ENCODE measurements at regions not wholly inside any gene's neighbourhood (a gene's known extent, or its start where the extent isn't known, plus 50 kb on each side); places are given as distances from the start of the nearest gene placed in this dataset.

GRCh38 chr9:82073551-82074543, 85.3 kb downstream of the SPATA31D1 start:
- BruUV-seq (replicated peaks) = no TSS peak
- no peak for TF ChIP-seq FOSL1 (IDR thresholded peaks at IDR 0.05; ENCODE audit: low read depth)
- no peak for TF ChIP-seq CEBPB (IDR thresholded peaks at IDR 0.05; ENCODE audit: low read depth)
- TF ChIP-seq EZH2phosphoT487 (IDR thresholded peaks at IDR 0.05; ENCODE audit: borderline replicate concordance) = no peak
- no peak for TF ChIP-seq EGR1 (IDR thresholded peaks at IDR 0.05; ENCODE audit: low read depth)
- no peak for TF ChIP-seq POLR2AphosphoS5 (IDR thresholded peaks at IDR 0.05; ENCODE audit: low read depth, low read length)
- no peak for TF ChIP-seq JUND (IDR thresholded peaks at IDR 0.05)
- TF ChIP-seq, protein P1, sequence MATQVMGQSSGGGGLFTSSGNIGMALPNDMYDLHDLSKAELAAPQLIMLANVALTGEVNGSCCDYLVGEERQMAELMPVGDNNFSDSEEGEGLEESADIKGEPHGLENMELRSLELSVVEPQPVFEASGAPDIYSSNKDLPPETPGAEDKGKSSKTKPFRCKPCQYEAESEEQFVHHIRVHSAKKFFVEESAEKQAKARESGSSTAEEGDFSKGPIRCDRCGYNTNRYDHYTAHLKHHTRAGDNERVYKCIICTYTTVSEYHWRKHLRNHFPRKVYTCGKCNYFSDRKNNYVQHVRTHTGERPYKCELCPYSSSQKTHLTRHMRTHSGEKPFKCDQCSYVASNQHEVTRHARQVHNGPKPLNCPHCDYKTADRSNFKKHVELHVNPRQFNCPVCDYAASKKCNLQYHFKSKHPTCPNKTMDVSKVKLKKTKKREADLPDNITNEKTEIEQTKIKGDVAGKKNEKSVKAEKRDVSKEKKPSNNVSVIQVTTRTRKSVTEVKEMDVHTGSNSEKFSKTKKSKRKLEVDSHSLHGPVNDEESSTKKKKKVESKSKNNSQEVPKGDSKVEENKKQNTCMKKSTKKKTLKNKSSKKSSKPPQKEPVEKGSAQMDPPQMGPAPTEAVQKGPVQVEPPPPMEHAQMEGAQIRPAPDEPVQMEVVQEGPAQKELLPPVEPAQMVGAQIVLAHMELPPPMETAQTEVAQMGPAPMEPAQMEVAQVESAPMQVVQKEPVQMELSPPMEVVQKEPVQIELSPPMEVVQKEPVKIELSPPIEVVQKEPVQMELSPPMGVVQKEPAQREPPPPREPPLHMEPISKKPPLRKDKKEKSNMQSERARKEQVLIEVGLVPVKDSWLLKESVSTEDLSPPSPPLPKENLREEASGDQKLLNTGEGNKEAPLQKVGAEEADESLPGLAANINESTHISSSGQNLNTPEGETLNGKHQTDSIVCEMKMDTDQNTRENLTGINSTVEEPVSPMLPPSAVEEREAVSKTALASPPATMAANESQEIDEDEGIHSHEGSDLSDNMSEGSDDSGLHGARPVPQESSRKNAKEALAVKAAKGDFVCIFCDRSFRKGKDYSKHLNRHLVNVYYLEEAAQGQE (IDR thresholded peaks at IDR 0.05; ENCODE audit: low read depth) = no peak
- no peak for TF ChIP-seq TCF7L2 (IDR thresholded peaks at IDR 0.05; ENCODE audit: borderline replicate concordance, extremely low read depth, insufficient read depth, insufficient read length)
- no peak for TF ChIP-seq EZH2 (IDR thresholded peaks at IDR 0.05)
- TF ChIP-seq, protein P2, sequence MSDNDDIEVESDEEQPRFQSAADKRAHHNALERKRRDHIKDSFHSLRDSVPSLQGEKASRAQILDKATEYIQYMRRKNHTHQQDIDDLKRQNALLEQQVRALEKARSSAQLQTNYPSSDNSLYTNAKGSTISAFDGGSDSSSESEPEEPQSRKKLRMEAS (IDR thresholded peaks at IDR 0.05) = no peak
- TF ChIP-seq, protein P3, sequence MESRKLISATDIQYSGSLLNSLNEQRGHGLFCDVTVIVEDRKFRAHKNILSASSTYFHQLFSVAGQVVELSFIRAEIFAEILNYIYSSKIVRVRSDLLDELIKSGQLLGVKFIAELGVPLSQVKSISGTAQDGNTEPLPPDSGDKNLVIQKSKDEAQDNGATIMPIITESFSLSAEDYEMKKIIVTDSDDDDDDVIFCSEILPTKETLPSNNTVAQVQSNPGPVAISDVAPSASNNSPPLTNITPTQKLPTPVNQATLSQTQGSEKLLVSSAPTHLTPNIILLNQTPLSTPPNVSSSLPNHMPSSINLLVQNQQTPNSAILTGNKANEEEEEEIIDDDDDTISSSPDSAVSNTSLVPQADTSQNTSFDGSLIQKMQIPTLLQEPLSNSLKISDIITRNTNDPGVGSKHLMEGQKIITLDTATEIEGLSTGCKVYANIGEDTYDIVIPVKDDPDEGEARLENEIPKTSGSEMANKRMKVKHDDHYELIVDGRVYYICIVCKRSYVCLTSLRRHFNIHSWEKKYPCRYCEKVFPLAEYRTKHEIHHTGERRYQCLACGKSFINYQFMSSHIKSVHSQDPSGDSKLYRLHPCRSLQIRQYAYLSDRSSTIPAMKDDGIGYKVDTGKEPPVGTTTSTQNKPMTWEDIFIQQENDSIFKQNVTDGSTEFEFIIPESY (IDR thresholded peaks at IDR 0.05; ENCODE audit: extremely low read depth, insufficient replicate concordance, low read length) = no peak
- no peak for TF ChIP-seq SRF (IDR thresholded peaks at IDR 0.05; ENCODE audit: low read depth)
- TF ChIP-seq ATF3 (IDR thresholded peaks at IDR 0.05) = no peak
- Histone ChIP-seq H2AFZ (ENCODE audit: low read depth, low read length, poor library complexity, severe bottlenecking) (no peak overlapping the region), H3K27me3 (ENCODE audit: insufficient read depth, low read length) (no peaks in the 10 kb centered on the region), H3K4me2 (ENCODE audit: low read length) (no peak overlapping the region), H4K20me1 (ENCODE audit: insufficient read depth) (no peaks in the 10 kb centered on the region), H3K4me3 (replicated peaks in 1 of 2; ENCODE audit: low read depth in 1 of 2, low read length in 2 of 2) (no peak overlapping the region), H3K4me1 (ENCODE audit: control insufficient read depth in 1 of 2, insufficient read depth in 2 of 2, low read length in 2 of 2) (no peaks in the 10 kb centered on the region), H3K27ac (ENCODE audit: low read depth, low read length) (no peak overlapping the region), H3K9ac (ENCODE audit: low read length) (no peak overlapping the region), H3K9me3 (ENCODE audit: control insufficient read depth in 1 of 2, insufficient read depth in 1 of 2, low read depth in 1 of 2, low read length in 2 of 2) (no peaks in the 10 kb centered on the region), H3K9me2 (ENCODE audit: insufficient read depth) (no peaks in the 10 kb centered on the region), H3K36me3 (ENCODE audit: control insufficient read depth in 1 of 2, insufficient read depth in 2 of 2, low read length in 2 of 2) (no peaks in the 10 kb centered on the region), H3K79me2 (ENCODE audit: insufficient read depth, low read length) (no peaks in the 10 kb centered on the region)
- ChIA-PET RAD21 (ENCODE audit: low non-redundant PET in 1 of 2, low total read pairs in 2 of 2, uncharacterized antibody in 2 of 2, unreplicated experiment in 2 of 2) (no interaction called here), POLR2A (no interaction called here), CTCF (no interaction called here)
- ATAC-seq (no peak), DNase-seq (ENCODE audit: low read depth, low spot score) (no peak)
- intact Hi-C loops (cut with micrococcal nuclease) = no loop called here
